ENCODE measurements at regions not wholly inside any gene's neighbourhood (a gene's known extent, or its start where the extent isn't known, plus 50 kb on each side); places are given as distances from the start of the nearest gene placed in this dataset.

DNA sequence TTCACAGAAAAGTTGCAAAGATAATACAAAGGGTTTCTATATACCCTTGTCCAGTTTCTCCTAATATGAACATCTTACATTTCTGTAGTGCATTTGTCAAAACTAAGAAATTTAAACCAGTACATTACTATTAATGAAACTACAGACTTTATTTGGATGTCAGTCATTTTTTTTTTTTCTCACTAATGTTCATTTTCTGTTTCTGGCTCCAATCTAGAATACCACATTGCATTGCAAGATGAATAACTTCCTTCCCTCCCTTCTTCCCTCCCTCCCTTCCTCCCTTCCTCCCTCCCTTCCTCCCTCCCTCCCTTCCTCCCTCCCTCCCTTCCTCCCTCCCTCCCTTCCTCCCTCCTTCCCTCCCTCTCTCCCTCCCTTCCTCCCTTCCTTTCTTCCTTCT lies 509.2 kb upstream of the MCTP2 start:
- TF ChIP-seq, protein P1, sequence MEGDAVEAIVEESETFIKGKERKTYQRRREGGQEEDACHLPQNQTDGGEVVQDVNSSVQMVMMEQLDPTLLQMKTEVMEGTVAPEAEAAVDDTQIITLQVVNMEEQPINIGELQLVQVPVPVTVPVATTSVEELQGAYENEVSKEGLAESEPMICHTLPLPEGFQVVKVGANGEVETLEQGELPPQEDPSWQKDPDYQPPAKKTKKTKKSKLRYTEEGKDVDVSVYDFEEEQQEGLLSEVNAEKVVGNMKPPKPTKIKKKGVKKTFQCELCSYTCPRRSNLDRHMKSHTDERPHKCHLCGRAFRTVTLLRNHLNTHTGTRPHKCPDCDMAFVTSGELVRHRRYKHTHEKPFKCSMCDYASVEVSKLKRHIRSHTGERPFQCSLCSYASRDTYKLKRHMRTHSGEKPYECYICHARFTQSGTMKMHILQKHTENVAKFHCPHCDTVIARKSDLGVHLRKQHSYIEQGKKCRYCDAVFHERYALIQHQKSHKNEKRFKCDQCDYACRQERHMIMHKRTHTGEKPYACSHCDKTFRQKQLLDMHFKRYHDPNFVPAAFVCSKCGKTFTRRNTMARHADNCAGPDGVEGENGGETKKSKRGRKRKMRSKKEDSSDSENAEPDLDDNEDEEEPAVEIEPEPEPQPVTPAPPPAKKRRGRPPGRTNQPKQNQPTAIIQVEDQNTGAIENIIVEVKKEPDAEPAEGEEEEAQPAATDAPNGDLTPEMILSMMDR (IDR thresholded peaks at IDR 0.05) = no peak
- TF ChIP-seq POLR2A (IDR thresholded peaks at IDR 0.05) = no peak

Data from uterus (tissue), 2 donors.